PC-9 (cell line): ENCODE measurements at regions not wholly inside any gene's neighbourhood (a gene's known extent, or its start where the extent isn't known, plus 50 kb on each side); places are given as distances from the start of the nearest gene placed in this dataset.

Source experiments
- BruUV-seq: library from RNA; stranded (reverse); fragments of 400-500 nt; replicated peaks from 2 replicates; lab custom pipeline; 2021; lab: Mats Ljungman, UMichigan
- CTCF ChIA-PET: fragments of 300-600 bp; sonication (Branson Sonifier 250); formaldehyde crosslinking; loops from one replicate; lab custom pipeline; 2022; ENCODE audit warnings: antibody characterized with exemption; lab: Charles Lee
- POLR2A ChIA-PET: fragments of 300-600 bp; sonication (Branson Sonifier 250); formaldehyde crosslinking; loops from one replicate; lab custom pipeline; 2022; ENCODE audit warnings: antibody characterized with exemption; ENCODE audit not compliant: unreplicated experiment; lab: Charles Lee
- DNase-seq, 2 experiments: peaks; one replicate each; pipeline versions ENCODE4 v3.0.0 to v3.0.0-alpha.2; 2015 to 2022; ENCODE audit warnings: mixed read lengths in 1 of 2
- H2AFZ ChIP-seq: fragments of 200-600 bp; sonication (generic); 2 replicates; pipeline ENCODE4 v1.8.1; 2017; ENCODE audit warnings: antibody characterized with exemption
- H3F3A ChIP-seq: fragments of 200-600 bp; sonication (generic); 2 replicates; pipeline ENCODE4 v1.8.1; 2017; ENCODE audit warnings: antibody characterized with exemption, mild to moderate bottlenecking, low read depth; ENCODE audit not compliant: insufficient read depth
- H3K27ac ChIP-seq: fragments of 200-600 bp; sonication (generic); 2 replicates; pipeline ENCODE4 v1.6.1; 2016; ENCODE audit warnings: mixed run types
- H3K27me3 ChIP-seq: fragments of 200-600 bp; sonication (generic); 2 replicates; pipeline ENCODE4 v1.6.1; 2016; ENCODE audit warnings: low read depth, mixed run types; ENCODE audit not compliant: insufficient read depth
- H3K36me3 ChIP-seq: fragments of 200-600 bp; sonication (generic); 2 replicates; pipeline ENCODE4 v1.6.1; 2016; ENCODE audit warnings: low read depth, mixed run types
- H3K4me1 ChIP-seq: fragments of 200-600 bp; sonication (generic); replicated peaks from 2 replicates; pipeline ENCODE4 v1.6.1; 2016; ENCODE audit warnings: mixed run types; ENCODE audit not compliant: insufficient read depth
- H3K4me2 ChIP-seq: fragments of 200-600 bp; sonication (generic); 2 replicates; pipeline ENCODE4 v1.6.1; 2017; ENCODE audit warnings: mixed run types
- H3K4me3 ChIP-seq: fragments of 200-600 bp; sonication (generic); 2 replicates; pipeline ENCODE4 v1.6.1; 2016; ENCODE audit warnings: mixed run types
- H3K79me2 ChIP-seq: fragments of 200-600 bp; sonication (generic); 2 replicates; pipeline ENCODE4 v1.6.1; 2017; ENCODE audit warnings: low read depth, mixed run types
- H3K9me2 ChIP-seq: fragments of 200-600 bp; sonication (generic); 2 replicates; pipeline ENCODE4 v1.8.1; 2017; ENCODE audit warnings: mild to moderate bottlenecking; ENCODE audit not compliant: insufficient read depth
- H3K9me3 ChIP-seq: fragments of 200-600 bp; sonication (generic); 2 replicates; pipeline ENCODE4 v1.8.1; 2016; ENCODE audit warnings: low read depth; ENCODE audit not compliant: insufficient read depth
- H4K20me1 ChIP-seq: fragments of 200-600 bp; sonication (generic); 2 replicates; pipeline ENCODE4 v1.8.1; 2017; ENCODE audit not compliant: insufficient read depth
- EZH2 ChIP-seq: fragments of 200-600 bp; sonication (generic); IDR thresholded peaks from 2 replicates; pipeline ENCODE4 v1.8.0; 2017; ENCODE audit warnings: antibody characterized with exemption, low read depth
- intact Hi-C: fragments of 100-400 bp; cut with micrococcal nuclease; formaldehyde crosslinking; loops from one replicate; pipeline ENCODE4 v1.10.0; 2022; ENCODE audit not compliant: unreplicated experiment
- TF ChIP-seq, protein P1 (sequence below): fragments of 200-600 bp; sonication (generic); conservative IDR thresholded peaks from 2 replicates; pipeline ENCODE4 v1.6.1; 2017; ENCODE audit warnings: mixed run types, antibody characterized with exemption, mild to moderate bottlenecking, moderate library complexity

DNA sequence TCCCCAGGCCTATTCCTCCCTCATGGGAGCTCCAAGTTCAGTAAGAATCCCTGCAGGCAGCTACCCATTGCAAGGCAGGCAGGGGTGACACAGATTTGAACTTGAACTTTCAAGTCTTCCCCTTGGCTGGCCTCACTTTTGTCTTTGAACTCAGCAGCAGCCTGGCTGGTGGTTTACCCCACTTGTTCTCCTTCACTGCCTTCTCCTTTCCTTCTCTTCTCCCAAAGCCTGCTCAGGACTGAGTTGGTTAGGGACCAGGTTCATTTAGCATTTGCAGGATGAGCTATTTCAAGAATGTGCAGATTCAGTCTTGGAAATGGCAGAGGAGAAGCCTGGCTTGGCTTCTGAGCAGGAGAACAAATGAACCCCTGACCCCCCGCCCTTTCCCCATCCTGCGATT is 67.7 kb upstream of the TBX3 start:
- H3K9me2 ChIP-seq: no peaks in the 10 kb centered on the region
- H3K27ac ChIP-seq: no peak overlapping the region
- H2AFZ ChIP-seq: no peak overlapping the region
- no peaks in the 10 kb centered on the region for H3K79me2 ChIP-seq
- H3K27me3 ChIP-seq: peaks cover 66% of the 10 kb centered on the region
- ChIA-PET POLR2A (no interaction called here), CTCF (no interaction called here)
- no TSS peak for BruUV-seq
- no peaks in the 10 kb centered on the region for H3F3A ChIP-seq
- no peaks in the 10 kb centered on the region for H4K20me1 ChIP-seq
- H3K36me3 ChIP-seq: no peaks in the 10 kb centered on the region
- intact Hi-C loops: no loop called here
- no peaks in the 10 kb centered on the region for H3K4me1 ChIP-seq
- H3K9me3 ChIP-seq: no peaks in the 10 kb centered on the region
- H3K4me3 ChIP-seq: no peak overlapping the region
- no peak overlapping the region for H3K4me2 ChIP-seq
- DNase-seq: no peak
- TF ChIP-seq EZH2: no peak
- TF ChIP-seq, protein P1, sequence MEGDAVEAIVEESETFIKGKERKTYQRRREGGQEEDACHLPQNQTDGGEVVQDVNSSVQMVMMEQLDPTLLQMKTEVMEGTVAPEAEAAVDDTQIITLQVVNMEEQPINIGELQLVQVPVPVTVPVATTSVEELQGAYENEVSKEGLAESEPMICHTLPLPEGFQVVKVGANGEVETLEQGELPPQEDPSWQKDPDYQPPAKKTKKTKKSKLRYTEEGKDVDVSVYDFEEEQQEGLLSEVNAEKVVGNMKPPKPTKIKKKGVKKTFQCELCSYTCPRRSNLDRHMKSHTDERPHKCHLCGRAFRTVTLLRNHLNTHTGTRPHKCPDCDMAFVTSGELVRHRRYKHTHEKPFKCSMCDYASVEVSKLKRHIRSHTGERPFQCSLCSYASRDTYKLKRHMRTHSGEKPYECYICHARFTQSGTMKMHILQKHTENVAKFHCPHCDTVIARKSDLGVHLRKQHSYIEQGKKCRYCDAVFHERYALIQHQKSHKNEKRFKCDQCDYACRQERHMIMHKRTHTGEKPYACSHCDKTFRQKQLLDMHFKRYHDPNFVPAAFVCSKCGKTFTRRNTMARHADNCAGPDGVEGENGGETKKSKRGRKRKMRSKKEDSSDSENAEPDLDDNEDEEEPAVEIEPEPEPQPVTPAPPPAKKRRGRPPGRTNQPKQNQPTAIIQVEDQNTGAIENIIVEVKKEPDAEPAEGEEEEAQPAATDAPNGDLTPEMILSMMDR: no peak

- Histone ChIP-seq H3K79me2 (no peaks in the 10 kb centered on the region), H3K27ac (no peak overlapping the region), H3F3A (no peaks in the 10 kb centered on the region), H3K4me1 (no peaks in the 10 kb centered on the region), H2AFZ (no peak overlapping the region), H3K9me3 (no peaks in the 10 kb centered on the region), H3K4me3 (no peak overlapping the region), H3K9me2 (no peaks in the 10 kb centered on the region), H3K27me3 (peaks cover 66% of the 10 kb centered on the region), H3K36me3 (no peaks in the 10 kb centered on the region), H4K20me1 (no peaks in the 10 kb centered on the region), H3K4me2 (no peak overlapping the region)
- ChIA-PET CTCF (no interaction called here), POLR2A (no interaction called here)
- no TSS peak for BruUV-seq
- TF ChIP-seq EZH2: no peak
- TF ChIP-seq, protein P1: no peak
- DNase-seq: no peak
- intact Hi-C loops: no loop called here
Measured at GRCh38 chr12:114750917-114751316, 66.9 kb upstream of the TBX3 start.

DNA sequence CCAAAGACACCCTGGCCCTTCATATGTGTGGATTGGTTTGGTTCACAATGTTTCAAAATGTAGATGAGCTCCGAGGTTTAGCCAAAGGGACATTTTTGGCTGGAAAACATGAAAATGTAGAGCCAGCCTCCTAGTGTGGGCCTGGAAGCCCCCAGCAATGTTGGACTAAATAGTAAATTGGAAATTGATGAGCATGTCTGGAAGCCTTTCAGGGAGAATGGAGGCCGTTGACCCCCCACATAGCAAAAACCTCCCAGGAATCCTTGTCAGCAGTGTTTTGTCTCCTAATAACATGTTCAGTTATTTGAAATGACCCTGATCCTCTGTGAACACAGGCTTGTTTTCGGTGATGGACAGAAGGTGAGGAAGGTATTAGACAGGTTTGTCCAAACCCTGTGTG is 65.1 kb upstream of the TBX3 start:
- no TSS peak for BruUV-seq
- Histone ChIP-seq H4K20me1 (no peaks in the 10 kb centered on the region), H3K27ac (no peak overlapping the region), H3K4me1 (no peaks in the 10 kb centered on the region), H3K27me3 (peaks cover 77% of the 10 kb centered on the region), H3K9me3 (no peaks in the 10 kb centered on the region), H3K79me2 (no peaks in the 10 kb centered on the region), H3F3A (no peaks in the 10 kb centered on the region), H3K4me3 (no peak overlapping the region), H3K9me2 (no peaks in the 10 kb centered on the region), H2AFZ (no peak overlapping the region), H3K4me2 (no peak overlapping the region), H3K36me3 (no peaks in the 10 kb centered on the region)
- TF ChIP-seq, protein P1: no peak
- TF ChIP-seq EZH2: no peak
- DNase-seq: no peak
- CTCF ChIA-PET: no interaction called here
- intact Hi-C loops: no loop called here
- POLR2A ChIA-PET: no interaction called here
